HK-2 (cell line): ENCODE measurements at regions not wholly inside any gene's neighbourhood (a gene's known extent, or its start where the extent isn't known, plus 50 kb on each side); places are given as distances from the start of the nearest gene placed in this dataset.
"Not testable (repeated sequence)": the region's sequence is repeated elsewhere in the genome, so short reads cannot be mapped to it uniquely, and the experiment has no call there.

Experiments used
- DNase-seq: peaks from one replicate; pipeline ENCODE4 v3.0.0-alpha.2; 2018; ENCODE audit not compliant: unreplicated experiment

GRCh38 chr5:90134892-90135291 is 274.7 kb downstream of the CETN3 start:
- no peak for DNase-seq

- DNase-seq: no peak
These were observed 275.2 kb downstream of the CETN3 start for GRCh38 chr5:90134381-90134780.

DNA sequence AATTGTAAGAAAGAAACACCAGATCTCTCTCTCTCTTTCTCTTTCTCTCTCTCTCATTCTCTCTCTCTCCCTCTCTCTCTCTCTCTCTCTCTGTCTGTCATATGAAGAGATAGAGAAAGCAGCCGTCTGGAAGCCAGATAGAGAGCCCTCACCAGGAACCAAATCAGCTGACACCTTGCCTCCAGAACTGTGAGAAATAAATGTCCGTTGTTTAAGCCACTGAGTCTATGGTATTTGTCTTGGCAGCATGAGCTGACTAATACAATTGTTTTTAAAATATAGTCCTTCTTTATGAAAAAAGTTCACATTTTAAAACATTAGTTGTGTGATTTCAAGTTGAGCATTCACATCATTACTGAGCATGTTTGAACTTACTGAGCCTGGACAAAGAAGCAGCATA is 275.6 kb downstream of the CETN3 start:
- no peak for DNase-seq

- DNase-seq: no peak
These were observed 278.0 kb downstream of the CETN3 start for GRCh38 chr5:90131383-90132133.

GRCh38 chr5:90128551-90128950 is 281.0 kb downstream of the CETN3 start:
- DNase-seq: no peak

DNA sequence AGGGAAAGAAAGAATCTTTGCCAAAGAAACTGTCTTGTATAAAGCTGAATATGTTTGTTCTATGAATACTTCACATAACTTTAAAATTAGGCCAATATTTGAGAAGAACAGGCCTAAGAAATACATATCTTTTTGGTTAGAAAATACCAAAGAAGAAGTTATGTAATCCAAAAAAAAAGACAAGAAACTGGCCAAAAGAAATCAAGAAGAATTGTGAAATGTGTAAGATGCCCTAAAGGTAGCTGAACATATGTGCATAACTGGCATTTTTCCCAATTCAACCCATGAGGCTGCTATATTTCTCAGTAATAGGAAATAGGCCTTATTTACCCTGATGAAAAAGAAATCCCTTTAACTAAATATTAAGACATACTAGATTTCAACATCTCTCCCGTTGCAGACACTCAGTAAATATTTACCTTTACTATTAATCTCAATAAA is 290.0 kb downstream of the CETN3 start:
- no peak for DNase-seq

- DNase-seq: no peak
These were observed 292.6 kb downstream of the CETN3 start for GRCh38 chr5:90117005-90117404.

DNA sequence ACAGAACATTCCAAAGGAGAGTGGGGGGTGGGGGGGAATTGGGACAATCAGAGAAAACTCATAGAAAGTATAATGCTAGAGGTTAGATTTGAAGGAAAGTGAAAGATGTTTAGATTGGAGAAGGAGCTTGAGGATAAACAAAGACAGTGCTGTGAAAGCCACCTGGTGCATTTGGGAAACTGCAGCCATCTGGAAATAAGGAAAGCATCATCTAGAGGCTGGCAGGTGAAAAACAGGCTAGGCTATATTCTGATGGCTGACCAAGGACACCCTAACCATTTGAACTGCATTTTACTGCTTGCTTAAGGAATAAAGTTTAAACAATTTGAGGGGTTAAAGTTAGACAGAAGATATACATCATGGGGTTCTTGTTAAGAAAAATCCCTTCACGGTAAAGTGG is 296.4 kb downstream of the CETN3 start:
- DNase-seq: no peak

DNA sequence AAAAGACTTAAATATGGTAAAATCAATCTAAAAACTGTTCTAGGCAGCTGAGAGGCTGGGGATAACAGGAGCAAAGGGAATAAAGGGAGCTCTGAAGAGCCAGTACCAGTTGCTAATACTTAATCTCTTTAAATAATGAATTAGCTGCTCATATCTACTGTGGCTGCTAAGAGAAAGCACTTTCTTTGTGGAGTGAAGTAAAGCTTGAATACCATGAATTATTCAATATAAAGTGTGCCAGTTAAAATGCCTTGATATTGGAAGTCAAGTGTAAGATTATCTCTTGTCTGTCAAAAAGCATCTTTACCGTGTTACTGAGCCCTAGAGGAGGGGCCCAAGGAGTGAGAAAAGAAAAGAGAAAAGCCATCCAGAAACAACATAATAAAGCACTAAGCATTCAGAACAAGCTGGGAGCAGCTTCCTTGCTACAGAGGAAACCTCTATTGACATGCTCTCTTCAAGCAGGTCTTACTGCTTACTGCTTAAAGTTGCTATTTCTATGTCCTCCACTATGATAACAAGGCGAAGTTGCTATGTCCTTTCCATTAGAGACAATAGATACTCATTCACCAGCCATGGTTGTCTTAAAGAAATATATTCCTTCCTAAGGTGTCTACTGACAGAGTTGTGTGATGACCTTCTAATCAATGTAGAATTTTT is 297.4 kb downstream of the CETN3 start:
- DNase-seq: no peak

- DNase-seq: no peak
These were observed 298.1 kb downstream of the CETN3 start for GRCh38 chr5:90111364-90112032.

DNA sequence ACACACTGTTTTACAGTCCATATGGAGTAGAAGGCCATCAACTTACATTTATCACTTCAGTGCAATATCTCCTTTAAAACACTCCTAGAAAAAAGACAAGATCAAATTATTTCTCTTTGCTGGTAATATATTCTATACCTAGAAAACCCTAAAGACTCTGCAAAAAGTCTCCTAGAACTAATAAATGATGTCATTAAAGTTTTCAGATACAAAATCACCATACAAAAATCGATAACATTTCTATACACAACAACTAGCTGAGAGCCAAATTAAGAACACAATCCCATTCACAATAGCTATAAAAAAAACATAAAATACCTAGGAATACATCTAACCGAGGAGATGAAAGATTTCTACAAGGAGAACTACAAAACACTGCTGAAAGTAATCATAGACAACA is 300.3 kb downstream of the CETN3 start:
- DNase-seq: no peak

DNA sequence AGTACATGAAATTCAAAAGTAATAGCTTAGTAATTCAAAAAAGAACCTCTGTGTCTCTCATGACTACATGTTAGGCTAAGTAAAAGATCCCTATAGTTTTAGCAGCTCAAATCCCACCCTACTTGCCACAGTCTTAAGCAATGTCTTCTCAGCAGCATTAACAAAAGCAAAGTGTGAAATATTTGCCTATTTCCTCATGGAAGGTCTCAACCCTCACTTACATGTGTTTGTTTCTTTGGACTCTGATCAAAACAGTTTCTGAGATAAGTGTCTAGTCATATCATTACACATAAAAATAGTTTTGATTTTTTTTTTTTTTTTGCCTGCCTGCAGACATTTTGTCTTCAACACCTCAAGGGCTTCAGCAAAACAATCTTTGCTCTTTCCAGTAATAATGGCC is 310.5 kb downstream of the CETN3 start:
- DNase-seq: no peak

GRCh38 chr5:90097082-90097477 is 312.5 kb downstream of the CETN3 start:
- no peak for DNase-seq

DNA sequence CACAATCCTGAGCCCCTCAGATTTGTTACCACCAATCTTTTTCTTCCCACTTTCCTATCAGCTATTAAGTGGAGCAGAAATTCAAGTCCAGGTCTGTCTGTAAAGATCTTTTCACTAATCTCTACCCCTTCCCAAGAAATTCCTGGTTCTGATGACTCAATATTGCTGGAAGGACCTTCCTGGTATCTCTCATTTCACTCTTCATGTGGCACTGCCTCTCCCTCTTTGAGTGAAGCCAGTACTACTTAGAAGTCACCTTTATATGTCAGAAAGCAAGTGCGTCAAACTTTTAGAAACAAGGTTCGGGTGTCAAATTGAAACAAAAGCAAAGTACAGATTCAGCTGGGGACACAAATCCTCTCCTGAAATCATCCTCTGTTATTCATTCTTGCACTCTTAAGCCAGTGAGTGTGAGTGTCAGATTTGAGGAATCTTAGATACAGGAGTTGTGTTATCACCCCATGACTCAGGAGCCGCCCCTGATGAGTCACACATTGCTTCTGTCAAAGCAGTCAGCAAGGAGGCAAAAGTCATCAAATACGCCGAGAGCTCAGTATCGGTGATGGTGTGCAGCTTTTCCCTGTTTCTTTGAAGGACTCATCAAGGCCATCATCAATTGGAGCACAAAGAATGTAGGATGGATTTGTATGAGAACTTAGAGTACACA is 313.0 kb downstream of the CETN3 start:
- DNase-seq: peak; percentile 8

GRCh38 chr5:90095292-90096060 is 314.1 kb downstream of the CETN3 start:
- no peak for DNase-seq

- DNase-seq: no peak
These were observed 315.6 kb downstream of the CETN3 start for GRCh38 chr5:90093751-90094485.

DNA sequence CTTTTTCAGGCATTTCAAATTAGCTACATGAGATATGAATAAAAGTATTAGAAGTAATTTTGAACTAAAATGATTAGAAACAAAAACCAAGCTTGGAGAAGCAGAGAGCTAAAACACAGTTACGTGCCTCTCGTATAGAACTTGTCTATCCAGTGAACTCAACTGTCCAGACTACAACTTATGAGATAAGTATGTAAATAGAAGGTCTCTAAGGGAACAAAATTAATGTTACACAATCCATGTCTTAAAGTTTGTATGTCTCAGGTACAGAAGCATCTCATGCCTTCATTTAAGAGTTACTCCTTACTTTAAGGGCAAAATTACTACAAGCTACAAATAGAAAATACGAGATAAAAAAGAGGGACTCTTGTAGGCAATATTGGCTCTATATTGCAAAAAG is 316.8 kb downstream of the CETN3 start:
- no peak for DNase-seq

DNA sequence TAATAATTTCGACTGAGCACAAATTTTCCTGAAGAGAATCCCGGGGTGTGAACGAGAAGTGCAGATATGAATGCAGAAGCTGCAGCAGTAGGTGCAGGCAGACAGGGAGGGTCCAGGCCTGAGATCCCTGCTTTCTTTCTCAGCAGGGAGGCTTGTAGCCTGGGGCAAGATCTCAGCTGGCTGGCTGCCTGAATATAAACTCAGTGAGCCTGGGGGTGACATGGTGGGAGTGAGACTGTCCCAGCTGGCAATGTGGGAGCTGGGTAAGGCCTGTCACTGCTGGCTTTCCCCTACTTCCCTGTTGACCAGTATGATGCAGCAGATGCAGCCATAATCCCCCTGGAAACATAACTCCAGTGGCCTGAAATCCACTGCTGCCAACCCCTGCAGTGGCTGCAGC is 325.2 kb downstream of the CETN3 start:
- no peak for DNase-seq

DNA sequence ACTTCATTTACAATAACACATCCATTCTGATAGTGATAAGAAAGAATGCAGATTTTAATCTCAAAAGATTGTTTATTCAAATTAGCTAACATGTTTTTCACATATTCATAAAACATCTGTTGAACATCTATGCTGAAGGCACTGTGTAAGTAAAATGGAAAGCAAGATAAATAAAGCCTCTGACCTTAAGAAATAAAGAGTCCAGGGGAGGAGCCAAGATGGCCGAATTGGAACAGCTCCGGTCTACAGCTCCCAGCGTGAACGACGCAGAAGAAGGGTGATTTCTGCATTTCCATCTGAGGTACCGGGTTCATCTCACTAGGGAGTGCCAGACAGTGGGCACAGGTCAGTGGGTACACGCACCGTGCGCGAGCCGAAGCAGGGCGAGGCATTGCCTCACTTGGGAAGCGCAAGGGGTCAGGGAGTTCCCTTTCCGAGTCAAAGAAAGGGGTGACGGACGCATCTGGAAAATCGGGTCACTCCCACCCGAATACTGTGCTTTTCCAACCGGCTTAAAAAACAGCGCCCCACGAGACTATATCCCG is 336.5 kb downstream of the CETN3 start:
- DNase-seq: not testable (repeated sequence)

GRCh38 chr5:90071656-90072055 is 337.9 kb downstream of the CETN3 start:
- no peak for DNase-seq

DNA sequence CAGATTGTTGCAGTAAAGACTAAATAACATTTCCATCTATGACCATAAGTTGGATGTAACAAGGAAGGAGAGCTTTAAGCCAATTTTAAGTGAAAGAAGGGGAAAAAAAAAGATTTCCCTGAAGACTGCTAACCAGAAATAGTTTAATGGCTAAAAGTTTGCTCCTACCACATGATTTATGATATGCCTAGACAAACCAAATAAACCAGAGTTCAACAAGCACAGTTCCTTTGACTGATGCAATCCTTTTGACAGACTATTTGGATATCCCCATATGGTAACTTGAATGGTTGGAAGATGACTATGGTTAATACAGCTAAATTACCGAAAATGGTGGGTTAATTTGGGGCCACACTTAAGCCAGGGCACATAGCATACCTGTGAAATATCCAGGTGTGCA is 338.5 kb downstream of the CETN3 start:
- DNase-seq: no peak
